GM18951 (cell line): ENCODE measurements at regions not wholly inside any gene's neighbourhood (a gene's known extent, or its start where the extent isn't known, plus 50 kb on each side); places are given as distances from the start of the nearest gene placed in this dataset.

Source experiments
- POLR2A ChIP-seq: IDR thresholded peaks from 4 replicates; pipeline ENCODE4 v1.6.1; 2011; ENCODE audit warnings: mild to moderate bottlenecking; ENCODE audit not compliant: insufficient read length, insufficient read depth; ENCODE audit errors: extremely low read depth
- in situ Hi-C: fragments of 300-500 bp; cut with MboI; formaldehyde crosslinking; loops from one replicate; pipeline ENCODE4 v1.12.0; 2022; ENCODE audit warnings: low sequenced_read_pairs, mixed read lengths, inconsistent platforms; ENCODE audit not compliant: unreplicated experiment

DNA sequence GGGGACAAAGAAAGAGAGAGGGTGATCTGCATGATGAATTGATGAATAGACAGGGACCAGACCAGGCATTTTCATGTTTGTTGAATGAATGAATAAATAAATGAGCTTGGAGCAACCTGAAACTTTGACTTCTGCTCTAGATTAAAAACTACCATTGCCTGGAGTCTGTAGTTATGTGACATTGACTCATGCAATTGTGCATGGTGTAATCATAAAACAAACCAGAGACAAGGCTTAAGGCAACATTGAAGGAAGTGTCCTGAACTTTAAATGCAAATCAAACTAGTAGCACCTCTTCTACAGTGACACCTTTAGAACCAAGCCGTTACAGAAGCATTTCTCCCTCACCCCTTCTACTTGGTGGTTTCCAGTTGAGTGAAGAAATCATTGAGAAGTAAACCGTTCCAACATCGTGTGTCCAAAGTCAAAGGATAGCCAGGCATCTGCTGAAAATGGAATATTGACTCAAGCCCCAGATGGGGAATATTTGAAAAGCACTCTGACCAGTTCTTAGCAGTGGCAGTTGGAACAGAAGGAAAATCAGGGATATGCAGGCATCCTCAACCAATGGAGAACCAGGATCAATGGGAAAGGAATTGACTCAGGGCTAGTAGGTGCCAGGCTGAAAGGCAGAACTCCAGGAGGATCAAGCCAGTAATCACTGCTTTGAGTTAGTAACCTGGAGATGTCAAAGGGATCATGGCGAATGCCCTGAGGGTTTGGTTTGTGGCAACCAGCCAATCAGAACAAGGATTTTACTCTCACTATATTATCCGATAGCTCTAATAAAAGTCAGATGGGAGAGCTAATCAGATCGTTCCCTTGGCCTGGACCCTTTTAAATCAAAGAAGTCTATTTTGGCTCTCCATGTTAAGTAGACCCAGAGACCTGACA, 171.2 kb upstream of the TSHZ2 start:
- in situ Hi-C loops, result no loop called here
- TF ChIP-seq POLR2A, result no peak

DNA sequence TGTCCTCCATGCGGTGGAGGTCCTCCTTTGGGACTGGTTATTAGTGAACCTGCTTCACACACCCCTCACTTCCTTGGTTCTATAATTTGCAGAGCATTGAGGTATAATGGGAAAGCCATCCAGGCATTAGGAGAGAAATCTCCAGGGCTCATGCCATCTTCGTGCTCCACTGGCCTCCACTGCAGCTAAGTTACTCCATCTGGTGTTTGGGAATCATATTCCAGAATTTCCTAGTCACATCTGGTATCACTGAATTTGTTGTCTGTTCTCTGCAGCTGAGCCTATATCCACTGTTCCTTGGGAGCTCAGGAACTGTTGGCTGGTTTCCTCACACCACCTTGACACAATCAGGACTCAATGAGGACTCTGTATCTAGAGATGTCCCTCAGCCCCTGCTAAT, 173.0 kb upstream of the TSHZ2 start:
- no peak for TF ChIP-seq POLR2A
- in situ Hi-C loops, result no loop called here

DNA sequence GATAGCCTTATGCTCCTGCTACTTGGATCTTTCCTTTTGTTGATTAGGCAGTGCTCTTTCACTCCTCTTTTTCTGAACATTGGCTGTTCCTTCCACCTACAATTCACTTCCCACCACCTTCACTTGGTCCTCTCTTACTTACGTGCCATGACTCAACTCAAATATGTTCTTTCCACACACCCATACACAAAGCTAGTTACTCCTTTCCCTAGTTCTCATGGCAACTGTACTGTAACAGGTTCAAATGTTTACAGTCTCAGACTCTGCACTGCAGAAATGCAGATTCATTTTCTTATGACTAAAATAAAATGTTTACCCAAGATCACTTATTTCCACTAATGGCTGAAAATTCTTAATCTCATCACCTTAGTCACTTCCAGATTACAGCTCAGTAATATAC, 174.0 kb upstream of the TSHZ2 start:
- no peak for TF ChIP-seq POLR2A
- in situ Hi-C loops, result no loop called here

DNA sequence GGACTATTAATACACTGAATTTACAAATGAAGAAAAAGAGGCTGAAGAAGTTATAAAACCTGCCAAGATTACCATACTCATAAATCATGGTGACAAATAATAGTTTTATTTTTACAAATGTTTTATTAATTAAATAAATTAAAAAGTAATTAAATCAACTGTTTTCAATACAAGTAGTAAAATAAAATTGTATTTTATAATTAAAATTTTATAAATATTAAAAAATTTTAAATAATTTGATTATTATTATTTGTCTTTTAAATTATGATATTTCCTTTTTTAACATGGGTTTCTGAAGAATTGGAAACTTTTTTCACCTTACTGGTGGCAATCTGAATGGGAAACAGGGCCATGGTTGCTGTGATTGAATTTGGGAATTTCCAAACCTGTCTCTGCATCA, 177.3 kb upstream of the TSHZ2 start:
- no peak for TF ChIP-seq POLR2A
- in situ Hi-C loops, result no loop called here

DNA sequence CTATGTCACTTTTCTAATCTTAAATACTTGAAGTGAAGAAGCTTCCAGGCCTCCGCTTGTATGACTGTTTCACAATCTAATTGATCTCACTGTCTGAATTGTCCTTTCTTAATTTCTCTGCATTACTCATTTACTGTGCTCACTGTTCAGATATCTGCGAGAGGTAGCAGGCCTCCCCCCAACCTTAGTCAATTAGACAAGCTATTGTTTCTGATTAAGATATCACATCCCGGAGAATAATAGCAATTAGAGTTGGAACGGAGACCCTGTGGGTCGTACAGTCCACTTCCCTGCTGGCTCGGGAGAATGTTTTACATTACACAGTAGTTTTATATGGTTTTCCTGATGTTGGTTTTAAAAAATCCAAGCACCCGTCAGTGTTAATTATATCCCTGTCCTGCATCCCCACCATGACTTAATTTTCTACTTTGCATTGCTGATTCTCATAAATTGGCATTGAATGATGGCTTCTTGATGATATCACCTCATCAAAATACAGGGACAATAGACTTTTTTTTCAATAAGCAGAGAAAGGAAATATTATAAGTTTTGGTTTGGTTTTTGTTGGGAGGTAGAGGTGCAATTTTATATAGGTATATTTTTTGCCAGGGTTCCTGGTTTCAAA, 178.7 kb upstream of the TSHZ2 start:
- in situ Hi-C loops, result no loop called here
- no peak for TF ChIP-seq POLR2A

DNA sequence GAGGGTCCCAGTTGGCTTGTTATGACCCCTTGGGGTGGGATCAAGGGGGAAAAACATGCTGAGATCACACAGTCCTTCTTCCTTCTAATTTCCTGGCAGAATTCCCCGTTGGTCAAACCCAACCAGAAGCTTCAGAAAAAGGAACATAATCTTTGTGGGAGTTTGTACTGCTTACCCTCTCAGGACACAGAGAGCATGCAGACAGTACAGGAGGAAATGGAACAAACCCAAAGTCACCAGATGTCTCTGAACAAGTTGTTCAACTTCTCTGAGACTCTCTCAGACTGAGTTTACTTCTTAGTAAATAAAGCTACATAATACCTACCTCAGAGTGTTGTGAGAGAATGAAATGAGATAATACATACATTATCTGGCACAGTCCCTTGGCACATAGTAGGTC, 181.1 kb upstream of the TSHZ2 start:
- no peak for TF ChIP-seq POLR2A
- in situ Hi-C loops, result no loop called here

DNA sequence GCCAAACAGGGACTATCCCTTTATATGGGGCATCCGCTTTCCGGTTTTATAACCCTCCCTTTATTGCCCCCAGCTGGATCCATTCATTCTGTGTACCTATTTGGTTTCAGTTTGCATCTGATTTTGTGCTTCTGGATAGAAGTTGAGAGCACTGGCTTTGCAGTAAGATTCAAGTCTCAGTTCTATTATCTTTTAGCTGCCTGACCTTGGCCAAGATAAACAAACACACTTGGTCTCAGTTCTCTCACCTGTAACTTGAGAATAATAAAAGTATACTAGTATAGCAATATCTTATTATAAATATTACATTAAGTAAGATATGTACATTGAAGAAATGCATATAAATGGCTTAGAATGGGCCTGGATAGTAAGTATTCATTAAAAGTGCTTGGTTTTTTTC, 182.4 kb upstream of the TSHZ2 start:
- no peak for TF ChIP-seq POLR2A
- in situ Hi-C loops, result no loop called here

DNA sequence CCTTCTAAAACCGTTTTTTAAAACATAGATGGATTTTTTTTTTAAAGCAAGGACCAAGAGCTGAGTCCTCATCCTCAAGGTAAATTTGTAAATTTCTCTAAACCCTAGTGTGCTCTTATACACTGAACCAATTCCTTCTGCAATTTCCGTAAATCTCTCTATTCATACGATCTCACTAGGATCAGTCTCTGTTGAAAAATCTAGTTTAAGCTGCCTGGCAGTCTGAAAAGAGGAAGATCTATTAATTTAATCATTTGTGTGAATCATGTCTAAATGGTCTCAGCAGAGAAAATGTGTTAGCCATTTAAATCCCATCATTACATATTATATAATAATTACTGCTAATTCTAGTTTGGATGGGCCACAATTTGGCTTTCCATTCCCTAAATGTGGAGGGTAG, 184.2 kb upstream of the TSHZ2 start:
- in situ Hi-C loops, result no loop called here
- TF ChIP-seq POLR2A, result no peak

DNA sequence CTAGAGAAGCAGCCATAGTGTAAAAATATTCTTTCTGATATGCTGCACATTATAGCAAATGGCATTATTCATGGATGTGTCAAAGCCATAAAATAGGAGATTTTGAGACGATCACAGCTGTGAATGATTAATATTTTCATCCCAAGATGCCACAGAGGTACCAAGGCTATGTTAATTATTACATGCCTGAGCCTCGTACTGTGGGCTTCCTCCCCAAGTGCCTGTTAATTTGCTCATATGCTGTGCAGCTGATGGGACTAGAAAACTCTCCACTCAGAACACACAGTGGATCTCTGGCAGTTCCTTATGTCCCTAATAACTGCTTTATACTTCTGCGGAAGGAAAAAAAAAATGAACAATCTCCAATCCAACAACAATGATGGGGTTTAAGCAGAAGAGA, 184.9 kb upstream of the TSHZ2 start:
- no peak for TF ChIP-seq POLR2A
- in situ Hi-C loops, result no loop called here

DNA sequence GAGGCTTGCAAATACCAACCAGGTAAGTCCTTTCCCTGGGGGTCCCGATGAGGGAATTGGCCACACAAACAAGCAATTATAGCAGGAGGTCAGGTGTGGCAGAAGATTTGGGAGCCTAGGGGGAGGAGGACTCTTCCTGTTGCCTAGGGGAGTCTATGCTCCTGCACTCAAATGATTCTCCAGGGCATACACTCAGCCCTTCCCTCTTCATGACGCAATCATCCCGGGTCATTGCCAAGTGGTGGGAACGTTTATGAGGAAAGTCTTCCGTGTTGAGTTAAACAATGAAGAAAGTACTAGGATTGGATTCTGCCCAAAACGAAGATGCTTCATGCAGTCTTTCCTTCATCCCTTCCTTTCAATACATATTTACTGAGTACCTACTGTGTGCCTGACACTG, 186.5 kb upstream of the TSHZ2 start:
- in situ Hi-C loops, result no loop called here
- TF ChIP-seq POLR2A, result no peak

DNA sequence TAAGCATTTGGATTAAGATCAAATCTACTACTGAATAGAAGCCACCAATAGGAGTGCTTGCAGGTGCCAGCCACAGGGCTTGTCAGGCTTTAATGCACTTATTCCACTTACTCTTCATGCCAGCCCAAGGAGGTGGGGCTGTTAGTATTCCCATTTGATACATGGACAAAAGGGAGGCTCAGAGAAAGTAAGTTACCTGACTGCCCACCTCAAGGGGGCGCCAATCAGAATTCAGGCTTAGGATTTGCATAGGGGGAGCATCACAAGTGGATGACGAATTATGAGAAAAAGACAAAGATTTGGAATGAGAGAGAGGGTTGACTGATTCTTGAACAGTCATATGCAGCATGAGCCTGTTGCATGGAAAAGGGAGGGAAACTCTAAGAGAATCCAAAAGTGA, 188.4 kb upstream of the TSHZ2 start:
- TF ChIP-seq POLR2A, result no peak
- in situ Hi-C loops, result no loop called here

DNA sequence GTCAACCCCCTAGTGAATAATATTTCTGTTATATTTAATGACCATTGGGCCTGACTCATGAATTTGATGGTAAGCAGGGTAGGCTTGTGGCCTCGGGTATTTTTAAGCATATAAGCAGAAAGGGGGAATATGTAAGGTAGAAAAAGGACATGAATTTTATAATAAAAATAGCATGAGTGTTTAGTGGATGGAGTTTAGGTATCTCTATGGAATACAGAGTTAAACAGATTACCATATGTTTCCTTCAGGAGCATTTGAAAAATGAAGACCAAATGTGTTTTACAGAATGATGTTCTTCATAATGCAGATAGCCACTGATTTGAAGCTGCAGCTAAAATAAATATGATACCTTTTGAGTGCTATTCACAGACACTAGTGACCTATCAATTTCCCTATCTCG, 191.7 kb upstream of the TSHZ2 start:
- in situ Hi-C loops, result no loop called here
- TF ChIP-seq POLR2A, result no peak

DNA sequence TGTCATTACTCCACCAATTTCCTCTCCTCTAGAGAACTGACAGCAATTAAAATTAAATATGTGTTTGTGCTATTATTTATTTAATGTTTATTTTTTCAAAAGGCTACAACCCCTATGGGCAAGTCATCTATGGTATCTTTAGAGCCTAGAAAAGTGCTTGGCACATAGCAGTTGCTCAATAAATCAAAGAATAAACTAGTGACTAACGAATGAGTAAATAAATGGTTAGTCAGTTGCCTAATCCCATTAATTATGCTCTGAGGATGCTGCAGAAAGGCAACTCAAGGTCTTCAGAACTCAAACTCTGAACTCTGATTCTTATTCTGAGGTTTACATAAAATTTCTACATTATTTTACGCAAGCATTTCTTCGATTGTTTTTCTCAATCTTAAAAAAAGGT, 193.0 kb upstream of the TSHZ2 start:
- TF ChIP-seq POLR2A, result no peak
- in situ Hi-C loops, result no loop called here

DNA sequence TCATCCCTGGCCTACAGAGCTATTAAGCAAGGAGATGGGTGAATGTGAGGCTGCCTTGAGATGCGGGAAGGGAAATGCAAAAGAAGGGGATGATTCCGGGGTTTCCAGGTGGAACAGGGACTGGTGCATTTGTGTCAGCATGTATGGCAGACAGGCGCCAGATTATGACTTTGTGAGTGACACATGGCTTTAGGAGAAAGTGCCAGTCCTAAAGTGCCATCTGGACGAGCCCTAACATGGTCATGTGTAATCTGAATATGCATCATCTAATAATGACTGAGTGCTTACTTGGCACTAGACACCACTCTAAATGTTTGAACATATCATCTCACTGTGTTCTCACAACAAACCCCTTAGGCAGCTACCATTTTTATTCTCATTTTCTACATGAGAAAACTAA, 195.0 kb upstream of the TSHZ2 start:
- in situ Hi-C loops, result no loop called here
- no peak for TF ChIP-seq POLR2A
